ENCODE measurements at regions not wholly inside any gene's neighbourhood (a gene's known extent, or its start where the extent isn't known, plus 50 kb on each side); places are given as distances from the start of the nearest gene placed in this dataset.

DNA sequence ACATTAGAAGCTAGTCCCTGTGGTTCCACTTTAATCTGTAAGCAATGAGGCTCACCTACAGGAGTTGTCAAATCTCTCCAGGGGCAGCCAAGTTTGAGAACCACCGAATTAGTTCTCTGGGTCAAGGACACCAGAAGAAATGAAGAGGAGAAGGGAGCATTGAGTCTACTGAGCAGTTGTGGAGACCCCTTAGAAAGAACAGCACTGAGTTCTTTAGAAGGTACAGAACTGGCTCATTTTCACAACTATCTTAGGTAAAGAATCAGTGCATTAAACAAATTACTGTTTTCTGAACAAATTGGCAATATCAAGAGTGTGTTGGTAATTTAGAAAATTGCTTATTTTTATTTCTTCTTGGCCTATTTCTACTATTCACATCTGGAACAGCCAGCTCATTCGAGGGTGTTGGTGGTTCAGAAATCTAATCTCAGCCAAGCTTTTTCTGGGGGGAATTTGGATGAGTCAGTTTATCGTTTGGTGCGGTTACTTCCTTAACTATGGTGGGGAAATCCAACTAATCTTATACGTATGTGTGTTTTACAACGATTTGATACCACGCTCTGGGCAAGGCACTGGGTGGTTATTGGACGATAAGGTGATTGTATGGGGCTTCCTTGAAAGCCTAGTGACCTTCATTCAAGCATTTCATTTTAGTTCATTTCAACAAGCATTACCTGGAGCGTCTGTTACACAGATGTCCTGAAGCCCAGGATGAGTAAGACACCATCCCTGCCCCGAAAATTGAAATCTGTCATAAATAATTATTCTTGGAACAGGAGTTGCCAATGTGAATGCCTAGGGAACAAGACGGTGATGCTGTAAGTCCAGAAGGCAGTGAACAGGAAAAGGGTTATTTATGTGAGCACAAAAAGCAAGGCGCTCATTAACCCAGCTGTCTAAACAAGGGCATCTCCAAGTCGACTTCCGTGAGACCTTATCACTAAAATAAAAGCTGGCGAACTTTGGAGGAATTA lies 52.0 kb upstream of the TMPRSS2 start:
- intact Hi-C loops (cut with micrococcal nuclease; ENCODE audit: unreplicated experiment) = no loop called here
- Histone ChIP-seq H3K9ac (ENCODE audit: insufficient read depth, low read depth, low read length) (no peak overlapping the region), H2AFZ (ENCODE audit: low read length) (no peak overlapping the region), H3K79me2 (ENCODE audit: insufficient read depth, low read length) (no peaks in the 10 kb centered on the region), H3K4me1 (ENCODE audit: insufficient read depth, low read length) (peaks cover 28% of the 10 kb centered on the region), H3K27ac (ENCODE audit: extremely low read length, insufficient read depth, low read length) (no peak overlapping the region), H4K20me1 (ENCODE audit: insufficient read depth, low read length) (no peaks in the 10 kb centered on the region), H3K9me3 (ENCODE audit: low read length) (no peaks in the 10 kb centered on the region), H3K36me3 (replicated peaks in 1 of 2; ENCODE audit: control insufficient read depth in 1 of 2, insufficient read depth in 2 of 2, low read length in 2 of 2) (no peaks in the 10 kb centered on the region), H3K27me3 (ENCODE audit: control insufficient read depth in 1 of 2, insufficient read depth in 2 of 2, low read length in 2 of 2) (peaks cover 0 to 10% of the 10 kb centered on the region in 2 experiments; a peak in 1 of 5 replicates), H3K4me2 (ENCODE audit: low read depth, low read length) (no peak overlapping the region), H3K4me3 (replicated peaks in 1 of 3; ENCODE audit: insufficient read depth in 1 of 3, low read depth in 2 of 3, low read length in 3 of 3) (no peak overlapping the region)
- no peak for TF ChIP-seq ZNF597 (CRISPR knock-in tag; IDR thresholded peaks at IDR 0.05)
- no peak for TF ChIP-seq ZKSCAN5 (CRISPR knock-in tag; IDR thresholded peaks at IDR 0.05)
- TF ChIP-seq NKX3-1 (CRISPR knock-in tag; IDR thresholded peaks at IDR 0.05) = no peak
- FAIRE-seq (no peak), ATAC-seq (no peak), DNase-seq (ENCODE audit: low spot score) (no peak)
- 60% methylated on average over 14 of the region's 15 CpGs for WGBS (ENCODE audit: low lambda C conversion rate)
- in situ Hi-C loops (cut with HindIII; ENCODE audit: extremely low pct_ligation_motif_present, low pct_unique_long_range_greater_than_20kb) = no loop called here
- ChIA-PET POLR2A (no interaction called here), CTCF (ENCODE audit: low intra/inter-chr PET ratio, low total read pairs) (no interaction called here)
- no TSS peak for BruUV-seq (replicated peaks)

DNA sequence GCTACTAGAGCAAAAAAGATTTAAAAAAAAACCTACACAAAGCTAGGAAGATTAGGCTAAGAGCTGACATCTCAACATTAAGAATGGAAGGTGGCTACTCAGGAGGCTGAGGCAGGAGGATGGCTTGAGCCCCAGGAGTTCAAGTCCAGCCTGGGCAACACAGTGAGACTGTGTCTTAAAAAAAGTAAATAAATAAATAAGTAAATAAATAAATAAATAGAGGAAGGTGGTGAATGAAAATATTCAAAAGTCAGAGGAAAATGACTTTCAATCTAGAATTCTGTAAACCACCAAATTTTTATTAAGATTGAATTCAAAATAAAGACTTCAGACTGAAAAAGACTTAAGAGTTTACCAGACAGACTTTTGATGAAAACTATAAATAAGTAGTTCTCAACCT lies 50.9 kb upstream of the TMPRSS2 start:
- Histone ChIP-seq H3K36me3 (replicated peaks in 1 of 2; ENCODE audit: control insufficient read depth in 1 of 2, insufficient read depth in 2 of 2, low read length in 2 of 2) (no peaks in the 10 kb centered on the region), H3K9ac (ENCODE audit: insufficient read depth, low read depth, low read length) (no peak overlapping the region), H3K4me2 (ENCODE audit: low read depth, low read length) (no peak overlapping the region), H2AFZ (ENCODE audit: low read length) (no peak overlapping the region), H3K4me3 (replicated peaks in 1 of 3; ENCODE audit: insufficient read depth in 1 of 3, low read depth in 2 of 3, low read length in 3 of 3) (no peak overlapping the region), H3K9me3 (ENCODE audit: low read length) (no peaks in the 10 kb centered on the region), H3K79me2 (ENCODE audit: insufficient read depth, low read length) (no peaks in the 10 kb centered on the region), H3K4me1 (ENCODE audit: insufficient read depth, low read length) (peaks cover 28% of the 10 kb centered on the region), H3K27me3 (ENCODE audit: control insufficient read depth in 1 of 2, insufficient read depth in 2 of 2, low read length in 2 of 2) (peaks cover 0 to 10% of the 10 kb centered on the region in 2 experiments; a peak in 1 of 5 replicates), H3K27ac (ENCODE audit: extremely low read length, insufficient read depth, low read length) (no peak overlapping the region), H4K20me1 (ENCODE audit: insufficient read depth, low read length) (no peaks in the 10 kb centered on the region)
- no peak for ATAC-seq
- intact Hi-C loops (cut with micrococcal nuclease; ENCODE audit: unreplicated experiment) (no loop called here), in situ Hi-C loops (cut with HindIII; ENCODE audit: extremely low pct_ligation_motif_present, low pct_unique_long_range_greater_than_20kb) (no loop called here)
- ChIA-PET POLR2A (no interaction called here), CTCF (ENCODE audit: low intra/inter-chr PET ratio, low total read pairs) (no interaction called here)
- FAIRE-seq = no peak
- no peak for DNase-seq (ENCODE audit: low spot score)
- no TSS peak for BruUV-seq (replicated peaks)
- TF ChIP-seq ZNF460 (CRISPR knock-in tag; IDR thresholded peaks at IDR 0.05; ENCODE audit: borderline replicate concordance) (no peak), ZBTB3 (CRISPR knock-in tag; IDR thresholded peaks at IDR 0.05; ENCODE audit: borderline replicate concordance, low read depth) (no peak), SRSF9 (IDR thresholded peaks at IDR 0.05; ENCODE audit: borderline replicate concordance, insufficient read depth, low read depth, low read length, poor library complexity, severe bottlenecking) (no peak), ZSCAN20 (CRISPR knock-in tag; IDR thresholded peaks at IDR 0.05; ENCODE audit: borderline replicate concordance) (no peak)

Measured in HepG2 (cell line).